Activated T-helper 2 cell treated with anti-CD3 and anti-CD28 coated beads, Interferon-gamma antibody, Interleukin-2, Interleukin-4, amounts not matched to agents 10 μg/mL and 5 μg/mL and 100 μg/mL, durations not matched to agents 14 hours and 24 hours and 36 hours (primary cell): ENCODE measurements at regions not wholly inside any gene's neighbourhood (a gene's known extent, or its start where the extent isn't known, plus 50 kb on each side); places are given as distances from the start of the nearest gene placed in this dataset.

Source experiments
- DNase-seq: peaks from one replicate; pipeline ENCODE4 v3.0.0; 2021; ENCODE audit warnings: low spot score
- H3K27ac Mint-ChIP-seq: one replicate; pipeline ENCODE4 v1.8.0; 2021; ENCODE audit warnings: mixed read lengths
- H3K27me3 Mint-ChIP-seq: one replicate; pipeline ENCODE4 v1.8.0; 2021; ENCODE audit warnings: low read depth, mixed read lengths
- H3K36me3 Mint-ChIP-seq: one replicate; pipeline ENCODE4 v1.8.0; 2021; ENCODE audit warnings: low read depth, mixed read lengths
- H3K4me1 Mint-ChIP-seq: one replicate; pipeline ENCODE4 v1.8.0; 2021; ENCODE audit warnings: low read depth, mixed read lengths
- H3K4me3 Mint-ChIP-seq: one replicate; pipeline ENCODE4 v1.8.0; 2021; ENCODE audit warnings: low read depth, mild to moderate bottlenecking, moderate library complexity, mixed read lengths
- H3K9me3 Mint-ChIP-seq: one replicate; pipeline ENCODE4 v1.8.0; 2021; ENCODE audit warnings: mixed read lengths
- intact Hi-C: fragments of 100-400 bp; cut with micrococcal nuclease; formaldehyde crosslinking; loops from one replicate; pipeline ENCODE4 v1.15.1; 2023

DNA sequence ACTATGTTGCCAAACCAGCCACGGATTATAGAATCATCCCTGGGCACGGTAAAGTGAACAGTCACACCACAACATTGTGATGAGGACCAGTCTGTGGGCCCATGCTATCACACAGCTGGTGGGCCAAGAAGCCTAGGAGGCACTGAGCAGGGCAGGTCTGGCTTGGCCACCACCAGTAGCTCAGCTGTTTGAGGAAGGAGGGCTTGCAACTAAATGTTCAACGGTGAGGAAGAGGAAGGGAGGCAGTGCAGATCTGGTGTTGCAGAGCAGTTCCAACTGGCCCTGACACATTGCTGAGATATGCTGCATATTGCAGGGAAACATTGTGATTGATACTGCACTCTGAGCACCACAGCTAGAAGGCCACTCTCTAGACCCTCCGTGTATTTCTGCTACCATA, 77.9 kb upstream of the ATG10 start:
- DNase-seq: no peak
- intact Hi-C loops: no loop called here
- no peaks in the 10 kb centered on the region for H3K36me3 Mint-ChIP-seq
- no peaks in the 10 kb centered on the region for H3K4me1 Mint-ChIP-seq
- H3K27ac Mint-ChIP-seq: no peak overlapping the region
- no peak overlapping the region for H3K4me3 Mint-ChIP-seq
- H3K27me3 Mint-ChIP-seq: no peaks in the 10 kb centered on the region
- H3K9me3 Mint-ChIP-seq: peaks cover 7% of the 10 kb centered on the region

GRCh38 chr5:81884871-81885270, 87.0 kb upstream of the ATG10 start:
- Mint-ChIP-seq H3K4me3 (no peak overlapping the region), H3K4me1 (no peaks in the 10 kb centered on the region), H3K36me3 (no peaks in the 10 kb centered on the region), H3K27ac (no peak overlapping the region), H3K27me3 (peaks cover 19% of the 10 kb centered on the region), H3K9me3 (peaks cover under 1% of the 10 kb centered on the region)
- DNase-seq: no peak
- intact Hi-C loops: no loop called here

DNA sequence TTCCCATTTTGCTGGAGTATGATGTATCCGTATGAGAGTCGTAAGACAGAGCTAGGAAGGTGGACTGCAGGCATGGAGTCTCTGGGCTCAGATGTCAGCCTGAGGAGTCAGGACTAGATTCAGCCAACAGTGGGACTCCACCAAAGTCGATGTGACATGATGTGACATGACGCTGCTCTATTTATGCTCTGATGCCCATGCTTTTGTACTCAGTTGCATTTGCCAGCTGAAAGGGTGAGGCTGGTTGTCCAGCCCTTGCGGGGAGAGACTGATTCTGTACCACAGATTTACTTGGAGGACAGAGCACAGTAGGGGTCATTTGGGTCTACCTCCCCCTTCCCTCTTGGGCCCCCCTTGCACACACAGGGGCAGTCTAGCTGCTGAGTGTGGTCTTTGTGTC, 88.5 kb upstream of the ATG10 start:
- Mint-ChIP-seq H3K36me3 (no peaks in the 10 kb centered on the region), H3K4me3 (no peak overlapping the region), H3K9me3 (no peaks in the 10 kb centered on the region), H3K27me3 (peaks cover 25% of the 10 kb centered on the region), H3K27ac (no peak overlapping the region), H3K4me1 (no peaks in the 10 kb centered on the region)
- intact Hi-C loops: no loop called here
- DNase-seq: no peak

DNA sequence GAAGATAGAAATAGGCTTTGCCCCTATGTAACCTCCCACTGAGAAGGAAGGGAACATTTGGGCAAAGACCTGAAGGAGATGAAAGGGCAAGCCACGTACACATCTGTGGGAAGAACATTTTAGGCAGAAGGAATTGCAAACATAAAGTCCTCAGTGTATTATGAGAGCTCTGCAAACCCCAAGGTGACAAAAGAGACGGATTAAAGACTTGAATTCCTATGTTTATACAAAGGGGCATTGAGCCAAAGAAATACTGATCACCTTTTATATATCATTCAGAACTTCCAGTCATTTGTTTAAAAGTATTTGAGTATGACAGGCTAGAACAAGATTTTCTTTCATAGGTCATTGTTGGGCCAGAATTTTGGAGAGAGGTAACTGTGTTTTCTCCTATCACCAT, 90.2 kb upstream of the ATG10 start:
- no peaks in the 10 kb centered on the region for H3K9me3 Mint-ChIP-seq
- no peaks in the 10 kb centered on the region for H3K36me3 Mint-ChIP-seq
- no peak overlapping the region for H3K4me3 Mint-ChIP-seq
- DNase-seq: no peak
- intact Hi-C loops: no loop called here
- H3K4me1 Mint-ChIP-seq: no peaks in the 10 kb centered on the region
- H3K27me3 Mint-ChIP-seq: peaks cover 25% of the 10 kb centered on the region
- H3K27ac Mint-ChIP-seq: no peak overlapping the region

DNA sequence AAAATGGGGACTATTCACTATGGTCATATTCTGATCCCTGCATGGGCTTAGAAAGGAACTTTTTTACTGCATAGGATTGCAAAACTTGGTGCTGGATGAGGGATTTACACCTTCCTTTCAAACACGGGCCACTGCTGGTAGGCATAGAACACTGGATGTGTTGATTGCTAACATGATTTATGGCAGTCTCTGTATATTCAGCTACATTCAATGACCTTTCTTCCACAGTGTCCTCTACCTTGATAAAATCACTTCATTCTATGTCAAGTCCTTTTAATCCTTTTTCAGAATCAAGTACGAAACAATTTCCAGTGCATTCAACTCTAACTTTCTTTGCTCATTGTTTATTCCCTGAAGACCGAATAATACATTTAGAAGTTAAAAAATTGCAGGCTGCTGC, 91.9 kb upstream of the ATG10 start:
- Mint-ChIP-seq H3K27me3 (peaks cover 25% of the 10 kb centered on the region), H3K27ac (no peak overlapping the region), H3K4me1 (no peaks in the 10 kb centered on the region), H3K4me3 (no peak overlapping the region), H3K36me3 (no peaks in the 10 kb centered on the region), H3K9me3 (no peaks in the 10 kb centered on the region)
- DNase-seq: no peak
- intact Hi-C loops: no loop called here

DNA sequence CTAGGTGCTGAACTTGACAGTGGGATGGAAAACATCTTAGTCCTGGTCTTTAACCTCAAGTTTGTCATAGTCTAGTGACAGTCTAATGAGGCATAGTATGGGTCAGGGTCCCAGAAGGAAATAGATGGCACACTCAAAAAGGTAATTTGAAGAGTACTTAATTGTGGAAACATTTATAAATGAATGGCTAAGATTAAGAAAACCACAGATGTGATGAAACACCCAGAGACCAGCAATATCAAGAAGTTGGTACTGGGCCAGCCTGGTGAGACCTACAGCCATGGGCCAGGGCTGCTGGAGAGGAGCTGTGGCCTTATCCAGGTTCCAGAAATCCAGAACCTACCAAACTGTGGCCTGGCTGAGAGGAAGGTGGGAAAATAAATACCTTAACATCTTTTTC, 93.5 kb upstream of the ATG10 start:
- Mint-ChIP-seq H3K4me1 (no peaks in the 10 kb centered on the region), H3K36me3 (no peaks in the 10 kb centered on the region), H3K27ac (no peak overlapping the region), H3K27me3 (peaks cover 24% of the 10 kb centered on the region), H3K9me3 (no peaks in the 10 kb centered on the region), H3K4me3 (no peak overlapping the region)
- intact Hi-C loops: no loop called here
- DNase-seq: no peak

GRCh38 chr5:81866994-81867393, 104.8 kb upstream of the ATG10 start:
- Mint-ChIP-seq H3K36me3 (no peaks in the 10 kb centered on the region), H3K9me3 (no peaks in the 10 kb centered on the region), H3K4me1 (no peaks in the 10 kb centered on the region), H3K27me3 (peaks cover 20% of the 10 kb centered on the region), H3K4me3 (no peak overlapping the region), H3K27ac (no peak overlapping the region)
- no peak for DNase-seq
- intact Hi-C loops: no loop called here

- intact Hi-C loops: no loop called here
- H3K4me3 Mint-ChIP-seq: no peak overlapping the region
- no peaks in the 10 kb centered on the region for H3K9me3 Mint-ChIP-seq
Measured at GRCh38 chr5:81860778-81861177, 109.9 kb upstream of the SSBP2 start.

GRCh38 chr5:81859624-81860023, 108.7 kb upstream of the SSBP2 start:
- Mint-ChIP-seq H3K9me3 (no peaks in the 10 kb centered on the region), H3K4me3 (no peak overlapping the region), H3K4me1 (peaks cover 8% of the 10 kb centered on the region), H3K27ac (no peak overlapping the region), H3K27me3 (peaks cover 2% of the 10 kb centered on the region), H3K36me3 (no peaks in the 10 kb centered on the region)
- DNase-seq: no peak
- intact Hi-C loops: loop anchor here (10.0 kb wide), 2 partner anchors 305 to 365 kb away; no protein-coding TSS in a partner anchor

More at GRCh38 chr5:81860778-81861177, 109.9 kb upstream of the SSBP2 start:
- H3K4me1 Mint-ChIP-seq: peaks cover 3% of the 10 kb centered on the region
- no peak overlapping the region for H3K27ac Mint-ChIP-seq
- DNase-seq: no peak
- peaks cover 7% of the 10 kb centered on the region for H3K27me3 Mint-ChIP-seq
- no peaks in the 10 kb centered on the region for H3K36me3 Mint-ChIP-seq

- Mint-ChIP-seq H3K36me3 (no peaks in the 10 kb centered on the region), H3K9me3 (no peaks in the 10 kb centered on the region), H3K4me1 (peaks cover 23% of the 10 kb centered on the region), H3K27me3 (no peaks in the 10 kb centered on the region), H3K4me3 (no peak overlapping the region), H3K27ac (no peak overlapping the region)
- DNase-seq: no peak
- intact Hi-C loops: loop anchor here (10.0 kb wide), 2 partner anchors 308 to 368 kb away; no protein-coding TSS in a partner anchor
Measured at GRCh38 chr5:81856948-81857928, 106.3 kb upstream of the SSBP2 start.

DNA sequence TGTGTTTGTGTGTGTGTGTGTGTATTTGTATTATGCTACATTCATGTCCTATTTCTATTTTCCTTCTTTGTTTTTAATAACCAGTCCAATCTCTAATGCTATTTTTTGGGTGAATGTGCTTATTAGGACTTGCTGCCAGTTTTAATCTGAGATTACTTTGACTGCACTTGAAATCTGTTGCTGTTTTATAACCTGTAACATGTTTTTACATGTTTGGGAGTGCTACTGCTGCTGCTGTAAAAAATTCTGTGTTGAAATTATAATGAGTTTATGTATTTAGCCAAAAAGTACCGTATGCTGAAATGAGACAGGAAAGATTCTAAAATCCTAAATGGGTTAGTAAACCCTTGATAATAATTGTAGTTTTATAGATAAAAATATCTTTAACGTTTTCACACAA, 104.7 kb upstream of the SSBP2 start:
- Mint-ChIP-seq H3K4me1 (peaks cover 34% of the 10 kb centered on the region), H3K27ac (no peak overlapping the region), H3K27me3 (no peaks in the 10 kb centered on the region), H3K36me3 (no peaks in the 10 kb centered on the region), H3K9me3 (no peaks in the 10 kb centered on the region), H3K4me3 (no peak overlapping the region)
- no peak for DNase-seq
- intact Hi-C loops: loop anchor here (10.0 kb wide), 2 partner anchors 309 to 369 kb away; no protein-coding TSS in a partner anchor

GRCh38 chr5:81854915-81855314, 104.0 kb upstream of the SSBP2 start:
- H3K27me3 Mint-ChIP-seq: no peaks in the 10 kb centered on the region
- H3K27ac Mint-ChIP-seq: no peak overlapping the region
- peaks cover 40% of the 10 kb centered on the region for H3K4me1 Mint-ChIP-seq
- no peak for DNase-seq
- no peaks in the 10 kb centered on the region for H3K9me3 Mint-ChIP-seq
- intact Hi-C loops: loop anchor here (1.0 to 10.0 kb wide), 4 partner anchors 116 to 433 kb away; no protein-coding TSS in a partner anchor
- no peak overlapping the region for H3K4me3 Mint-ChIP-seq
- no peaks in the 10 kb centered on the region for H3K36me3 Mint-ChIP-seq

- DNase-seq: no peak
- H3K27me3 Mint-ChIP-seq: no peaks in the 10 kb centered on the region
- H3K9me3 Mint-ChIP-seq: no peaks in the 10 kb centered on the region
- no peak overlapping the region for H3K4me3 Mint-ChIP-seq
- H3K27ac Mint-ChIP-seq: no peak overlapping the region
- no peaks in the 10 kb centered on the region for H3K36me3 Mint-ChIP-seq
- peaks cover 41% of the 10 kb centered on the region for H3K4me1 Mint-ChIP-seq
- intact Hi-C loops: loop anchor here (1.0 to 10.0 kb wide), 4 partner anchors 117 to 432 kb away; no protein-coding TSS in a partner anchor
Measured at GRCh38 chr5:81854485-81854884, 103.6 kb upstream of the SSBP2 start.
